HG02840 (cell line): ENCODE measurements at regions not wholly inside any gene's neighbourhood (a gene's known extent, or its start where the extent isn't known, plus 50 kb on each side); places are given as distances from the start of the nearest gene placed in this dataset.
"Not testable (repeated sequence)": the region's sequence is repeated elsewhere in the genome, so short reads cannot be mapped to it uniquely, and the experiment has no call there.

Experiments
- ATAC-seq: cut with Tn5 transposase; IDR thresholded peaks from one replicate; pipeline ENCODE4 v1.9.1; 2021; ENCODE audit warnings: mild to moderate bottlenecking, moderate library complexity, moderate number of reproducible peaks; ENCODE audit not compliant: unreplicated experiment, low FRiP score

GRCh38 chr20:12179692-12180091 lies 262.0 kb downstream of the BTBD3 start:
- no peak for ATAC-seq

DNA sequence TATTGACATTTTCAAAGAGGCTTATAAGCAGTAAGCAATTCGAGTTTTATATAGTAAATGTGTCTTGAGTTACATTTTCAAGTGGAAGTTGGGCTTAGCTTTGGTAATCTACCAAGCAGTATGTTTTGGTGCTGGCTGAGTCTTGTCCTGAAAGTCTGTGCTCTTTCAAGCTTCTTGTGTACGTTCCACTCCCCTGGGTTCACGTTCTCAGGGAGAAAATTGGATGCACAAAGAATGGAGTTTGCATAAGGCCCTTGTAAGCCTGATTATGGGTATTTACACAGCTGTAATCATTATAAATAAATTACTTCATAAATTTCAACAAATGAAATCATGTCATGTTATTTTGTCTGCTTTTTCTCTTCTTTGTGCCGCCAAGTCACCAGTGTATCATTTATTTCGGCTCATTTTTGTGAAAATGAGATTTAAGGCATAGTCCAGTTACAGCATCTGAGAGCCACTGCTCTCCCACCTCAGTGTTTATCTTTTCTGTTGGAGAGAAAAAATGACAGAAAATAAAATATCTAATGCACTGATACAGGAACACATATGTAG lies 262.5 kb downstream of the BTBD3 start:
- ATAC-seq = no peak

DNA sequence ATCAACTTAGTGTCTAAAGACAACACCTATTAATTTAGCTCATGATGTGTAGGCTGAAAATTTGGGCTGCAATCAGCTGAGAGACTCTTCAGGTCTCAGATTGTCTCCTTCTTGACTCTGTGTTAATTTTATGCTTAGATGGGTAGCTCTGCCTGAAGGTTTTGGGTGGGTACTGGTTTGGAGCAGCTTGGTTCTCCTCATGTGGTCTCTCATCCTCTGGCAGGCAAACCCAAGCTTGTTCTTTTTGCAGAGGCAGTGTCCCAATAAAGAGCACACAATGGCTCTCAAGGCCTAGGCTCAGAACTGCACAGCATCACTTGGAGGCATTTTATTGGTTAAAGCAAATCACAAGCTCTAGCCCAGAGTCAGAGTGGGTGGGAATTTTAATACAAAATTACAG lies 280.6 kb downstream of the BTBD3 start:
- ATAC-seq = no peak

DNA sequence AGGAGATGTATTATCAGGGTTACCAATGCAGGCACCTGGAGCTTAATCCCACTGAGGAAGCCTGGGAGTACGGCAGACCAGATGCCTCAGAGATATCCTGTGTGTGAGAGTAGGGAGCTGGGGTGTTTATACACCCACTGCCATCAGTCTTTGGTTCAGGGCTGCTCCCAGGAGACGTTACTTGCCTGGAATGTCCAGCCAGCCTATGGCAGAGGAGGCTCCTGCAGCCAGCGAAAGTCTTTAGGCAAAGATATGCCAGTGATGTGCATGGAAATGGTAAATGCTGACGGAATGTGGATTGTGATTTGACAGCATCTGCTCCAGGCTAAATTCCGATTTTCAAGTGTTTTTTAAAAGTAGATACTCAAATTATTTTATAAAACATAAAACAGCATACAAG lies 282.0 kb downstream of the BTBD3 start:
- no peak for ATAC-seq

GRCh38 chr20:12201289-12201991 lies 283.7 kb downstream of the BTBD3 start:
- ATAC-seq = no peak

DNA sequence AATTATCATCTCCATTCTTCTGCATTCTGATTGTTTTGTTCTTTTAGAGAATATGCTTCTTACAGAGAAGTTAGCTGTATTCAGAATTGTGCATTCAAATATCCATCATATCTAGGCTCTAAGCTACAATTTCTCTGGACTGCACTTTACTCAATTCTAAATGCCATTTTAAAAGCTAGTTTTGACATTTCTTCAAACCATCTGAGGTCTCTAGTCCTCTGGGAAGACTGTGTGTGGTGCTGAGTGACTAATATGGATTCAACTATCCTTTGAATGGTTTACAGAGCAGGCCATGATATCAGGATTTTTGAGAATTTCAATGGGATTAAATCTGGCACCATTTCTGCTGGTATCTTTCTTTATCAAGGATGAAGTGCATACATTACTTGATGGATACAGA lies 285.7 kb downstream of the BTBD3 start:
- ATAC-seq = no peak

- no peak for ATAC-seq
Measured at GRCh38 chr20:12203981-12204380, 286.3 kb downstream of the BTBD3 start.

GRCh38 chr20:12207875-12208274 lies 290.2 kb downstream of the BTBD3 start:
- ATAC-seq = no peak

DNA sequence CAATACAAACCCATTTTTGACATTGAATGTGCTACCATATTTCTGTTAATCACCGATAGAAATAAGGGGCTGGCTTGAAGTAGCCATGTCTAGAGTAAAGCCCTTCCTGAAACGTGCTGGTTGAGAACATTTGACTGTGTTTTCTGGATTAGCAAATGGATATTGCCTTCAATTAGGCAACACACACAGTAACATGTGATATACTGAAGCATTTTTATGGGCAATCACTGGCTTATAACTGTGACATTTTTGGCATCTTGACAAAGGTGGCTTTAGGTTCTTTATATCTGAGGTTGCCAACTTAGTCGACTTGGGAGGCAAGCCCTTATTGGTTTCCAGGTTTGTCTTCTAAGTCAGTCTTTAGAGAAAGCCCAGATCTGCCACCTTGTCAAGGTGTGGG lies 292.9 kb downstream of the BTBD3 start:
- ATAC-seq = no peak

DNA sequence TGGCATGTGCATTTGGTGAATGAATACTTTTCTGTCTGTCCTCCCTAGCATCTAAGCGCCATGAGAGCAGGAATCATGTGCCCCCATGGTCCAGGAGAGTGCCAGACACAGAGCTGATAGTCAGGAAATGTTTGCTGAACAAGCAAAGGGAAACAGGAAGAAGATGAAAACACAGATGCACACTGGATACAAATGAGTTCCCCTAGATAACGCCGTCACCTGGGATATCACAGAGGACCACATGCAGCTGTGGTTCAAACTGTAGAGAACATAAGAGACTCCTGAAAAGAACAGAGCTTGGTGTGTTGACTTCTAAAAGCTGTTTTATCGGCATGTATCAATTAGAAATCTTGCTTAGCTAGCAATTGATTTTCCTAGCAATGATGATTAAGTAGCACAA lies 293.7 kb downstream of the BTBD3 start:
- ATAC-seq = no peak

DNA sequence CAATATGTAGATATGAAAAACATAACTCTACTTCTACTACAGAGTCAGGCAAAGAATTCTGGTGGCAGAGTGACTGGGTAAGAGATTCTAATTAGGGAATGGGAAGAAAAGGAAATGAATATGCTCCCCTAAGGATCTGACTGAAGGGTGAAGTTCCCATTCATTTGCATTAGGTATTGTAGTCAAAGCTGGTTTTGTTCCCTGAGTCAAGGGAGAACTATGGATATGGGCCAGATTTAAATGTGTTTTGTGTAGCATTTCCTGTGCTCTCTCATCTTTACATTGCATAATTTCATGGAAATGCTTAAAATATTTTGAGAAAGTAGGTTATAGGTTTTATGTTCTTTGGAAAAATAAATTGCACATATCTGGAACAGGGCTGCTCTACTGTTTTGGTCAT lies 299.7 kb downstream of the BTBD3 start:
- no peak for ATAC-seq

GRCh38 chr20:12219798-12220197 lies 302.1 kb downstream of the BTBD3 start:
- ATAC-seq = no peak

GRCh38 chr20:12223057-12223456 lies 305.4 kb downstream of the BTBD3 start:
- ATAC-seq = no peak

GRCh38 chr20:12225898-12226297 lies 308.2 kb downstream of the BTBD3 start:
- ATAC-seq = no peak

DNA sequence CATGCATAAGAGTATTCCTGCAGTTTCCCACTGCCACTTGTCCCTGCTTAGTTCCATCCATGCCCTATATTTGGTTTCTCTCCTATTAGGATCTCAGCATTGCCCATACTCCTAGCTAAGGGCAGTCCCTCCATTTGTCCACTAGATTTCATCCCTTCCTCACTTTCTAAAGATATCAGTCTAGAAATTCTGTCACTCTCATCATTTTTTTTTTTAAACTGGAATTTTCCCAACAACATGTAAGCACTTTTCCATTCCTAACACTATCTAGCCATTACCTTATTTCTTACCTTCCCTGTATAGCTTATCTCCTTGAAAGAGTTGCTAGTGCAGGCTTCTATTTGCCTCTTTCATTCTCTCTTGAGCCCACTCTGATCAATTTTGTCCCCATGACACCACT lies 312.2 kb downstream of the BTBD3 start:
- ATAC-seq = no peak

DNA sequence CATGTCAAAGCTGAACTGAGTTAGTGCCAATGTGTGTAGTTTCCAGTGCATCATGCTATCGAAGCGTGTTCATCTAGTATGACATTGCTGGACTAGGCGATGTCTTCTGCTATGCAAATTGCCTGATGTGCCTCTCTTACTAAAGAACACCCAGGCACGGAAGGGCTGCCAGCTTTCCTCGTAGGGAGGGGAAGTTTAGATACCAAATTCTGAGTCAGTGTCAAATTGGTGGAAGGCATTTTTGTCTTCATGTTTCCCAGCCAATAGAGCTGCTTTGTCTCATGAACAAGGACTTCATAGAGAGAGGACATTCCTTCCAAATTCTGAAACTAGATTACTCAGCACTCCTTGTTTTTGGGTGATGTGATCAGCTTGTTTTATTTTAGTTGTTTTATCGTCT lies 320.1 kb downstream of the BTBD3 start:
- ATAC-seq = no peak

- no peak for ATAC-seq
Measured at GRCh38 chr20:12241065-12241464, 323.4 kb downstream of the BTBD3 start.

- ATAC-seq = no peak
Measured at GRCh38 chr20:12243327-12243726, 325.6 kb downstream of the BTBD3 start.

- no peak for ATAC-seq
Measured at GRCh38 chr20:12248481-12248880, 330.8 kb downstream of the BTBD3 start.

GRCh38 chr20:12250661-12251060 lies 333.0 kb downstream of the BTBD3 start:
- ATAC-seq = not testable (repeated sequence)

GRCh38 chr20:12252793-12253192 lies 335.1 kb downstream of the BTBD3 start:
- no peak for ATAC-seq

DNA sequence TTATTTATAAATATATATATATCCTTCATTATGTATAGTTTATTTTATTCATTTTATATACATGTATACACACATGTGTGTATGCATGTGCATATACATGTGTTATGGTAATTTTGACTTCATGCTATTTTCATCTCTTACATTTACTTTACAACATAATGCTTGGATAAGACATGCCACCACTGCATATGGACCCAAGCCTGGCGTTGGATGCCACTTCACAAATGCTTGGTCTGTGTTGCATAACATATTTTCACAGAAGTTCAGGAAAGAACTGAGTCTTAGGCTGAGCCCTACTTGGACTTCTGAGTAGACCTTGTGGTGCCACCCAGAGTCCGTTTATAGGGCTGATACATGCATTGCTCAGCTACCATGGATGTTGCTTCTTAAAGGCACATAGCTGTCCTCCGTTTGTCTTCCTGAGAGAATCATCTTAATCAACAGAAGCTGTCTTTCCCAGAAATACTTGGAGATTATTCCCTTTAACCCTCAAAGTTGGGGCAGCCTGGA lies 337.8 kb downstream of the BTBD3 start:
- ATAC-seq = no peak
